Epithelial cell of proximal tubule (primary cell): ENCODE measurements at regions not wholly inside any gene's neighbourhood (a gene's known extent, or its start where the extent isn't known, plus 50 kb on each side); places are given as distances from the start of the nearest gene placed in this dataset.

Experiments used
- DNase-seq: peaks from one replicate; pipeline ENCODE4 v3.0.0-alpha.2; 2011; ENCODE audit warnings: low read depth
- H3K4me3 ChIP-seq: 2 replicates; pipeline ENCODE4 v1.5.1; 2011; ENCODE audit warnings: low read depth, mild to moderate bottlenecking, low read length
- TF ChIP-seq, protein P1 (sequence below): conservative IDR thresholded peaks from 2 replicates; pipeline ENCODE4 v1.5.1; 2012; ENCODE audit warnings: low read depth, mild to moderate bottlenecking, low read length

DNA sequence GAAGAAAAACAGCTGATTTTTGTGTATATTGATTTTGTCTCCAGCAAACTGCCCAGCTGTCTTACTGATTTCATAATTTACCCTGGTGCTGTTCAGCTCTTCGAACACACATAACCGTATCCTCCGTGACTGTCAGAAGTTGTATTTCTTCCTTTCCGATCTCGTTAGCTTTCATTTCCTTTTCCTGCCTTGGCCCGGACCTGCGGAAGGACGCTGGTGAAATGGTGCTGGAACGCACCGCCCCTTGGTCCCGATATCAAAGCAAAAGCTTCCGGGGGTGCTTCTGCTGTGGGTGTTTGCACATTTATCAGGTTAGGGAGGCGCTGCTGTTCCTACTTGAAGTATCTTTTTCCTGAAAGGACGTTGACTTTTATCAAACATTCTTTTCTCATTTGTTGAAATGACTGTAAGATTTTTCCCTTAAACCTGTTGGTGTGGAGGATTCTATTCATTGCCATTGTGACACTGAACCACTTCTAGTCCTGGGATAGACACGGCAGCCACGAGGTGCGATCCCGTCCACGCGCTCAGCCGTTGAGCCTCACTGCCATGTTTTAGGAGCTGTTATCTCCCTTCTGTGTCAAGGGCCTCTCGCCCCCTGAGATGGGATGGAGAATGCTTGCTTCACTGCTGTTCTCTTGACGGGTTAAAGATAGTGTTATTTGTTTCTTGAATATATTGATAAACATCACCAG is 72.6 kb downstream of the FOXL3 start:
- TF ChIP-seq, protein P1, sequence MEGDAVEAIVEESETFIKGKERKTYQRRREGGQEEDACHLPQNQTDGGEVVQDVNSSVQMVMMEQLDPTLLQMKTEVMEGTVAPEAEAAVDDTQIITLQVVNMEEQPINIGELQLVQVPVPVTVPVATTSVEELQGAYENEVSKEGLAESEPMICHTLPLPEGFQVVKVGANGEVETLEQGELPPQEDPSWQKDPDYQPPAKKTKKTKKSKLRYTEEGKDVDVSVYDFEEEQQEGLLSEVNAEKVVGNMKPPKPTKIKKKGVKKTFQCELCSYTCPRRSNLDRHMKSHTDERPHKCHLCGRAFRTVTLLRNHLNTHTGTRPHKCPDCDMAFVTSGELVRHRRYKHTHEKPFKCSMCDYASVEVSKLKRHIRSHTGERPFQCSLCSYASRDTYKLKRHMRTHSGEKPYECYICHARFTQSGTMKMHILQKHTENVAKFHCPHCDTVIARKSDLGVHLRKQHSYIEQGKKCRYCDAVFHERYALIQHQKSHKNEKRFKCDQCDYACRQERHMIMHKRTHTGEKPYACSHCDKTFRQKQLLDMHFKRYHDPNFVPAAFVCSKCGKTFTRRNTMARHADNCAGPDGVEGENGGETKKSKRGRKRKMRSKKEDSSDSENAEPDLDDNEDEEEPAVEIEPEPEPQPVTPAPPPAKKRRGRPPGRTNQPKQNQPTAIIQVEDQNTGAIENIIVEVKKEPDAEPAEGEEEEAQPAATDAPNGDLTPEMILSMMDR = no peak
- peak overlapping the region; percentile 35 for H3K4me3 ChIP-seq
- no peak for DNase-seq

DNA sequence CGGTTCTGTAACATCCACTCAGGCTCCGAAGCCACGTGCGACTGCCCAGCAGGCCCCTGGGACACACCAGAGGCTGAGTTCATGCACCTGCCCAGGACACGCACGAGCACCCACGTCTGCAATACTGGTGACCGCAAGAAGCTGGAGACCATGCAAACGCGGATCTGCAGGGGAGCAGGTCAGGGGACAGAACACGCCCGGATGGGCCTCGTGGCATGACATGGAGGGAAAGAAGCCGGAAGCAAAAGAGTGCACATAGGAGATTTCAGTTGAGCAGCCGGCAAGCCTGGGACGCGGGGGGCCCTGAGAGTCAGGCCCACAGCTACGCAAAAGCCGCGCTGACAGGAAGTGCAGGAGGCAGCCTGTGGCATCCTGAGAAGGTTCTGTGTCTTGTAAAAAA is 73.7 kb downstream of the FOXL3 start:
- H3K4me3 ChIP-seq = no peak overlapping the region
- TF ChIP-seq, protein P1 = no peak
- no peak for DNase-seq

DNA sequence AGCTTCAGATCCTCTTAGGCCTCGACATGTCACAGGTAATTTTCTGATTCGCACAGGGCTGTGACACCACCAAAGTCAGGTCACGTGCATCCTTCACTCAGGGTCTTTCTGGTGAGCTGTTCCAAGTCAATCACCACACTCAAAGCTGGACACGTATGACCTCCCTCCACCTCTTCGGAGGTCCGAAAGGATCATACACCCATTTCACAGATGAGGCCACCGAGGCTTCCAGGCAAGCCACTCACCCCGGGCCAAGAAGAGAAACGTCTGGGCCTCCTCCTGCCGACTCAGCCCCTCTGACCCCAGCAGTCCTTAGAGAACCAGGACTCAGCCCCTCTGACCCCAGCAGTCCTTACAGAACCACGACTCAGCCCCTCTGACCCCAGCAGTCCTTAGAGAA is 74.6 kb downstream of the FOXL3 start:
- no peak overlapping the region for H3K4me3 ChIP-seq
- TF ChIP-seq, protein P1 = no peak
- no peak for DNase-seq

DNA sequence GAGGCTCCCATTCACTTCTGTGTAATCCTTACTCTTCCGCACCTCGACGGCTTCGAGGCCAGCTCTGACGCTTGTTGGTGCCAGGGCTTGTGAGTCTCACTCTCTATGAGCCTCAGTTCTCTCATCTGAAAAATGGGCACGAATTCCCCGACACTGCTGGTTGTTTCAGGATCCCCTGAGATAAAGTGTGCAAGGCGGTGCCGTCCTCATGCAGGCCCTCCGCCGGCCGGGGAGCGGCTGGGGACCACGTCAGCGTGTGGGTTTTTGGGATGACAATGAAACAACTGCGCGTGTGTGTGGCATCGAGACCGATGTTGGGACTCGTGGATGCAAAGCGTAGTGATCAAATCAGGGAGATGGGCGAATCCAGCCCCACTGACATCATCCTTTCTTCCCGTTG is 75.6 kb downstream of the FOXL3 start:
- no peak for DNase-seq
- H3K4me3 ChIP-seq = no peak overlapping the region
- TF ChIP-seq, protein P1 = no peak

DNA sequence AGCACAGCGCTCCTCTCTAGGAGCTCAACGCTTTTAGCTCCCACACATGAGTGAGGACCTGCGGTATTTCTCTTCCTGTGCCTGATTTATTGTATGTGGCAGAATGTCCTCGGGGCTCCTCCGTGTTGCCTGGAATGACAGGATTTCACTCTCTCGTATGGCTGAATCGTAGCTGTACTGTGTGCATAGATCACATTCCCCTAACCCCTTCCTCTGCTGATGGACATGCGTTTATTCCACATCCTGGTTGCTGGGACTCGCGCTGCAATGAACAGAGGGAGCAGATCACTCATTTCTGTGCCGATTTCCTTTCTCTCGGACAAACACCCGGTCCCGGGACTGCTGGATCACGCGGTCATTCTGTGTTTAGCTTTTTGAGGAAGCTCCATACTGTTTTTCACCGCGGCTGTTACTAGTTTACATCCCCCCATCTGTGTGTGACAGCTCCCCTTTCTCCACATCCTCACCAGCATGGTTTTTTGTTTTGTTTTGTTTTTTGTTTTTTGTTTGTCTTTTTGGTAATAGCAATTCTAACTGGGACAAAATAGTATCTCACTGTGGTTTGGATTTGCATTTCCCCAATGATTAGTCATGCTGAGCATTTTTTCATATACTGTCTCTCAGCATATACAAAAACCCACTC is 76.3 kb downstream of the FOXL3 start:
- TF ChIP-seq, protein P1 = no peak
- no peak for DNase-seq
- no peak overlapping the region for H3K4me3 ChIP-seq

DNA sequence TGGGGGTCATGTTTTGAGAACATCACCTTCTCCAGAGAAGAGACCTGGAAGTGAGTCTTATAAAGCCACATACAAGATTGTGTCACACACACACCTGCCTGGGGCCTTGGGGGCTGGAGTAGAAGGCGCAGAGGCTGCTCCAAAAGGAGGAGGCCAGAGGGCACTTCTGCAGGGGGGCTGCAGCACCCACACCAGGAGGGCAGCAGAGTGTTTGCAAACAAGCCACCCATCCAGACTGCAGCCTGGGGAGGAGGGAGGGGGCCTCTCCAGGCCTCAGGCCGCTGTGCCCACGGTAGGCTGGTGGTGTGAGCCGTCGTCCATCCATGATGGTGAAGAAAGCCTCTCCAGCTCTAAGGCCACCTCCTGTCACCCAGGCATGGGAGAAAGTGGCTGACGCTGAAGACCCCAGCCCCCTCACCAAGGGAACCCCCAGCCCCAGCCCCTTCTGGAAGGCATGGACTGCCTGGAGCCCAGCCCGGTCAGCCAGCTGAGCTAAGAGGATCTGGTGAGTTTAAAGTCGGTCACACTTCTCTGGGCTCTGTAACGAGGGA is 77.5 kb downstream of the FOXL3 start:
- no peak overlapping the region for H3K4me3 ChIP-seq
- no peak for DNase-seq
- TF ChIP-seq, protein P1 = no peak
